ENCODE measurements at regions not wholly inside any gene's neighbourhood (a gene's known extent, or its start where the extent isn't known, plus 50 kb on each side); places are given as distances from the start of the nearest gene placed in this dataset.
"Not testable (repeated sequence)": the region's sequence is repeated elsewhere in the genome, so short reads cannot be mapped to it uniquely, and the experiment has no call there.

DNA sequence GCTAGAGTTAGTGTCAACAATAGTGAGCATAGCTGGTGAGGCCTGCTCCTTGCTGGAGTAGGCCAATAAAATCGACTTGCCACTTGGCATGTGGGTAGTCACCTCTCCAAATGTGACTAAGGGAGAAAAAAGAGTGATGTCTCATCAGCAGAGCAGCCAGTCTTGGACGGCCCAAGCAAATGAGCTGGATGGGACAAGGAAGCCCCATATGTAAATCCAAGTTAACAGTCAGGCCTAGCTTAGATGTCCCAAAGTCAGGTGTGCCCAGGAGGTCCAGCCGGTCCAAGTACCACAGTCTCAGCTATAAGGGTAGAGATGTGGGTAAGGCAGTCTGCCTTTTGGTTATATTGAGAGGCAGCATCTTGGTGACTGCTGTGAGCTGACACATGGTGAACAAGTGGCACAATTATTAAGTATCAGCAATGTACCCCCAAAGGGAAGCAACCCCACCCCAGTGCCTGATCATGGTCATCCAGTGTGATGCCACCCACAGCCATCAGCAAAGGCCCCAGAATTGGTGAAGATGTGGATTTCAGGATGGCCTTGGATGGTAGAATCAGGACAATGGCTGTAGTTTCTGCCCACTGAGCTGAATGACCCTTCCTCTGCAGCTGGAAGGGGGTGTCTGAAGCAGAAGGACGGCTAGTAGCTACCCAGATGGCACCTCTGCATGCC is 83.4 kb downstream of the TNFRSF13B start:
- DNase-seq, result no peak

DNA sequence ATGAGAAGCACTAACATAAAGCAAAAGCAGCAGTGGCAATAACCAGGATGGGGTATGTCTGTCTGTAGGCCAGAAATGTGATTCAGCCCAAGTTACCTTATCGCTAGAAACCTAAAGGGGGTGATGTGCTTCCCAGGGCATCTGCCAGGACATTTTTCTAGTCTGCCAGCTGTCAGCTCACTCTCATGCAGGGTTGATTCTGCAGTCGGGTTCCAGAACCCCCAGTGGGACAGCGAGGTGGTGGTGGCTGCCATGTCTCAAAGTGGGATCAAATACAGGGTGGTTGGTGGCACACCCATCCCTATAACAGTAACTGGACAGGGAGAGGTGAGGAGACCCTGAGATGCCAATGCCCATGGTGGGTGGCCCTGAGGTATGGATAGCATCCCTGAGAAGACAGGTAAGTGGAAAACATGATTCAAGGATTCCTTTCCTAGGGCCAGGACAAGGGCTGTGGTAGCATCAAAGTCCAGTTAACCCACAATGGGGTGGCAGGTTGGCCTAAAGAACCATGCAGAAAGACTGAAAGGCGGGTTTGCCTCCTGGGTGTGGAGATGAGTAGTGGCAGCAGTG is 84.3 kb downstream of the TNFRSF13B start:
- DNase-seq, result no peak

DNA sequence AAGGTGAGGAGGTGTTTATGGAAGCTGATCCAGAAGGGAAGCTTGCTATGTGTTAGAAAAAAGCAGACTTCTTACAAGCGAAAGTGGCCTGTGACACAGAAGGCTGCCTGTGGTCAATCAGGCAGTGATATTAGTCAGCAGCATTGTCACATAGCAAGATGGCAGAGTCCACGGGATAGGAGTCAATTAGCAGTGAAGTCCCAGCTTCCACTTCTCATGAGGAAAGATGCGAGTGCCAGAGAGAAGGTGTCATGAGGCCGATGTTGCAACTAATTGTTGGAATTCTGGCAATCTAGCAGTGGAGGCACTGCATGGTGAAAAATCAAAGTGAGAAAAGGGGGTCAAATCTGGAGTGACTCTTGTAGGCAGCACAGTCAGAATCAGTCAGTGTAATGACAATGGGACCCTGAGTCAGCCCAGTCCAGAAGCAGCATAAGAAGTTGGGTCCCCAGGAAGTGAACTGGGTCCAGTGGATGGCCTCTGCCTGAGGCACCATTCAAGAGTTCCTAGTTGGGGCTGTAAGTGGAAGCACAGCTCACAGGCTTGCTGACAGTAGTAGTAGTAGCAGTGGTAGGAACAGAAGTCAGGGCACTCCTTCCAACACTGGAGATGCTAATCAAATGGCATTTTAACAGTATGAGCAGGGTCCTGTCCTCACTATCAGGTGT is 85.1 kb downstream of the TNFRSF13B start:
- no peak for DNase-seq

DNA sequence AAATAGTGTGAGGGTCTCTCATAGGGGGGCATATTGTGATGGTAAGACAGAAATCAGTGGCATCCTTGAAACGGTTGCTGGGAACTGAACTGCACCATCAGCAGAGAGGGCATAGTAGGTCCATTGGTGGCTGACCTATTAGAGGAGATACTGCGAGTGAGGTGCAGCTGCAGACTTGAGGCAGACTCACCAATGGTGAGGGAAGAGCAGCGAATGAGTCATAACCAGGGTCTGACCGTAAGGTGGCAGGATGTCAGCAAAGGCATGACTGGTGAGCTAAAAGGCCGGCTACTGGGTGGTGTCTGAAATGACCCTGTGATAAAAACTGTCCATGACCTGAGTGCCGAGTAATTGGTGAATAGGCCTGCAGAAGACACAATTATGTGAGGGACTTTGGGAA is 86.7 kb downstream of the TNFRSF13B start:
- DNase-seq, result not testable (repeated sequence)

DNA sequence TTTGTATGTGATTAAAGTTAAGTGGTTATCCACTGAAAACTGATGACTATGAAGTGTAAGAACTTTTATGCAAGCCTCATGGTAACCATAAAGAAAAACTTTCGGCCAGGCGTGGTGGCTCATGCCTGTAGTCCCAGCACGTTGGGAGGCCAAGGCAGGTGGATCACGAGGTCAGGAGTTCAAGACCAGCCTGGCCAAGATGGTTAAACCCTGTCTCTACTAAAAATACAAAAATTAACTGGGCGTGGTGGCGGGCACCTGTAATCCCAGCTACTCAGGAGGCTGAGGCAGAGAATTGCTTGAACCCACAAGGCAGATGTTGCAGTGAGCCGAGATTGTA is 89.0 kb downstream of the TNFRSF13B start:
- not testable (repeated sequence) for DNase-seq

DNA sequence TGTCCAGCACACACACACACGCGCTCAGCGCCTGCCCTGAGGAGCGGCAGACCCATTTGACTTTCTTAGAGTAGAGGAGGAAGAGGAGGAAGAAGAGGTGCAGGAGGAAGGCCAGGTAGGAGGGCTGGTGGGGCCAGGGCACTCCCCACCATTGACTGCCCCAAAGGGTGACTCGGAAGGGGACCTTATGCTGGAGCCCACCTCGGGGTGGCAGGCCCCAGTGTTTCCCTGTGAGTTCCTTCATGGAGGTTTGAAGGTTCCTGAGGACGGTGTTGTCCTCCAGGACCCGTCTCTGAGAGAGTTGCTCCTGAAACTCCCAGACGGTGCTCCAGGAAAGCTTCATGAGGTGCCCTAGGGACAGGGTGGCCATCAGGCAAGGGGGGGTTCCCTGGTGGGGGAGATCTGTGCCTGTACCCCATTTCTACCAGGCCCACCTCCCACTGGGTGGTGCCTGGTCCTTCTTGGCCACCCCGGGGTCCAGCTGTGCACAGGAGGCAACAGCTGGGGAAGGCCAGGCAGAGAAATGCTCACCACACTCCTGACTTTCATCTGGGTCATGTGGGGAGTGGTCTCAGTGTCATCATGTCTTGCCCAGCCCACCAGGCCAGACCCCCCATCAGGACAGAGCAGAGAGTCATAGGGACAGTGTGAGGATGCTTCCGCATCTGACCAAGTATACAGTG is 89.5 kb downstream of the TNFRSF13B start:
- DNase-seq, result no peak

DNA sequence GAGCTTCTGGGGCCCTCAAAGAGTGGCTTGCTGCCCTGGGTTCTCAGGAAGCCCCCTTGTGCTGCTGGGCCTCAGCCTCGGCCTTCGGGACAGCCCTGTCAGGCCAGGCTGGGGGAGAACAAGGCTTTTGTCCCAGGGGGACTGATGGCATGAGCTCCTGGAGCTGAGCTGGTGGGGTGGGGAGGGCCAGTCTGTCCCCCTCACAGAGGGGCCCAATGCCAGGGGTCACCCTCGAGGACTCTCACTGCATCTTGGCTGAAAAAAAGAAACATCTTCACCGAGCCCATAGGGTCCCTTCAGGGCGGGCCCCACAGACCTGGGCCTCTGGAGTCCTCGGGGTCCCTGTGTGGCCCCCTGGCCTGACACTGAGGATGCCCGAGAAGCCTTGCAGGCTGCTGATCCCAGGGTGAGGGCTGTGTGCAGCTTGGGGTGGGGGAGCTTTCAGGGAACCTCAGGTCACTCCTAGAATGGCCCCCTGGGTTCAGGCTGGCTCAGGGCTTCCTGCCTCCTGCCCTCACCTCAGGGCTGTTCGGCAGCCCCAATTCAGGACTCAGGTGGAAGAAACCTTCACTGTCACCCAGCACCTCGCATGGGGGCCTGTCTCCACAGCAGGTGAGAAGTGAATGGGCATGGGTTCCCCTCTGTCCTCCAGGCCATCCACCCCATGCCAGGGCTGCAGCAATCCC is 90.5 kb downstream of the TNFRSF13B start:
- DNase-seq, result no peak

DNA sequence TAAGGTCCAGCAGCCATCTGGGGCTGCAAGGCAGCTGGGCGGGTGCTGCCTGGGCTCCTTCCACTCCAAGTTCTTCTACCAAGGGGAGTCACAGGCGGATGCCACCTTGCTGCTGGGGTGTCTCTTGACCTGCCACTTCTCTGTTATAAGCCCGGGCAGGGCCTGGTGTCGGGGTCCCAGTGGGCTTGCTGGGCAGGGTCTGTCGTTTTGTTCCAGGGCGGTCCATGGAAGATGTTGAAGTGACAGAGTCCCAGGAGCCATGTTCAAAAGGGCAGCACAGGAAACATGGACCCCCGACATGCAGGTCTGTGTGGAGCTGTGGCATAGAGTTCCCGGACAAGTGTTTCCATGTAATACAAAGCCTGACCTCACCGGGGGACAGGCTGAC is 91.1 kb downstream of the TNFRSF13B start:
- DNase-seq, result no peak

DNA sequence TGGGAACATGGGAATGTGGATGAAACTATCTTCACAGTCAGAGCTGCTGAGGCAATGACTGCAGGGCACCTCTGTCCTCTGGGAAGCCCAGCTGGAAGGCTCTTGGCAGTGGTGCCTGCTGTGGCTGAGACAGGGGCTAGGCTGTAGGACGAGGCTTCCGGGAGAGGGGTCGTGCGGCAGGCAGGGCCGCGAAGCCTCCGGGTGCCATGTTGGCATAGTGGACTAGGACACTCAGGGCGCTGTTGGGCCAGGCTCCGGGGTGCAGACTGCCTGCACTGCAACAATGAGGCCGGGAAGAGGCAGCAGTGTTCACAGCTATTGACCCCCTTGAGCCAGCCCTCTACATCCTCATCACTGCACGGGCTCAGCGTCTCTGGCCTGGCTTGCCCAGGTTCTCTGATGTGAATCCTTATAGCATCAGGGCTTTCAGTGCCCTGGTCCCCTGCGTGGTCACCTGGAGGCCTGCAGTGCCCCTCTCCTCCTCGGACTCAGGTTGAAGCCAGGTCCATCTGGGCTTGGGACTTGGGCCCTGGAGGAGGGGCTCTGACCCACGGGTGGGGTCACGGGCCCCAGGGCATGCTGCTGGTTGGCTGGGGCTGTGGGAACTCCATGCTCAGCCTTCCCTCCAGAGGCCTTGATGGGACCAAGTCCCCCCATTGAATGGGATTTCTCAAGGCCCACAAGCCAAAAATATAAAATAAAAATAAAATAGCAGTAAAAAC is 91.6 kb downstream of the TNFRSF13B start:
- no peak for DNase-seq

DNA sequence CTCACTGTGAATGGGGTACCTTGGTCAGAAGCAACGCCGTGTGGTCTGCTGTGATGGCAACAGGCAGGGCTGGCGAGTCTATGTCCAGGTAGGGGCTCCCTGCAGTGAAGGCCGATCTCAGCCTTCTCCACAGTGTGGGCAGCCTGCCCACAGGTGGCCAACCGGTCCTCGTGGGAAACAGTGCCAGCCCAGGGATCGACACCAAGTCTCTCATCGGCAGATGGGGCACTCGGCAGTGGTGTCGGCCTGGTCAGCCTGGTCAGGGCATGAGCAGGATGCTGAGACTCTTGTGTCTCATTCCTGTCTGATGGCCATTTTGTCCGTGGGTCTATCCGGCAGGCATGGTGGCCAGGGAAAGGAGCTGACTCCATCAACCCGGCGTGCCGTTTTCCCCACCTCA is 92.2 kb downstream of the TNFRSF13B start:
- no peak for DNase-seq

DNA sequence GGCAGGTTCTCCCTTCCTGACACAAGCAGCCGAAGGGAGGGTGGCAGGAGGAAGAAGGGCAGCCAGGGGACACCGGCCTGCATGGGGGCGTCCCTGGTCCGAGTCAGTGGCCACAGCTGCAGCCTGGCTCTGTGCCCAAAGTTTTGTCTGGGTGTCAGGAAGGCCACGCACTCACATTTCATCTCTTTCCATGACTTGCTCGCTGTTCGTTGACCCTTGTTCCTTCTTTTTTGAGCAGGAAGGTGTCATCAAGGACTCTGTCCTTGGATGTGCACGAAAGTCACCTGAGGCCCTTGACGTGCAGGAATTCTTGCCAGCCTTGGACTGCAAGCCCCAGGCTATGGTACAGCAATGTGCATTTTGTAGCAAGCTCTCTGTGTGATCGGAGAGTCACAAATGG is 93.3 kb downstream of the TNFRSF13B start:
- no peak for DNase-seq

DNA sequence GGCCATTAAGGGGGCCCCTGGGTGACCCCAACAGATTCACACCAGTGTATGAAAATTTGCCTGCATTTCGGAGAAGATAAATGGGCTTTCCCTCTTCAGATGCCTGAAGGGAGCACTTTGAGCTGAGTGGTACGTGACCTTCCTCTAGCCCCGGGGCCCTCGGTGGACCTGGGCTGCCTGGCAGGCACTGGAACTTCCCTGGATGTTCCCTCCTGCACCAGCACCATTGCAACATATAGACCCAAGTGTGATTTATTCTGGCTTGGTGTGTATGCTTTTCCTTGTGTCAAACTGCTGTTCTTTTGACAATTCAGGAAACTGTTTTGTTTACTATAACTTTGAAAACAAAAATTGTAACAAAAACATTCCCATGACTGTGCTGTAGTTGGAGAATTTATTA is 93.8 kb downstream of the TNFRSF13B start:
- DNase-seq, result no peak

DNA sequence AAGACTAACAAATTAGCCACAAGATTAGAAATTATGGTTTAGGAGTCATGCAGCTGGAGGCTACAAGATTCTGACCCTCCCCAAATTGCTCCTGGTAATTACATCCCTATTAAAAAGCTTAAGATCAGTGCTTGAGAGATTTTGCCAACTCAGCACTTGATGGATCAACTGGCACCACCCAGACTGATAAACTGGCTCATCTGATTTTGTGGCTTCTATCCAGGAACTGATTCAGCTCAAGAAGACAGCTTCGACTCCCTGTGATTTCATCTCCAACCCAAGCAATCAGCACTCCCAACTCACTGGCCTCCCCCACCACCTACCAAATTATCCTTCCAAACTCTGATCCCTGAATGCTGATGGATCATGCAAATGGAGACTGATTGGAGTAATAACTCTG is 94.8 kb downstream of the TNFRSF13B start:
- no peak for DNase-seq

DNA sequence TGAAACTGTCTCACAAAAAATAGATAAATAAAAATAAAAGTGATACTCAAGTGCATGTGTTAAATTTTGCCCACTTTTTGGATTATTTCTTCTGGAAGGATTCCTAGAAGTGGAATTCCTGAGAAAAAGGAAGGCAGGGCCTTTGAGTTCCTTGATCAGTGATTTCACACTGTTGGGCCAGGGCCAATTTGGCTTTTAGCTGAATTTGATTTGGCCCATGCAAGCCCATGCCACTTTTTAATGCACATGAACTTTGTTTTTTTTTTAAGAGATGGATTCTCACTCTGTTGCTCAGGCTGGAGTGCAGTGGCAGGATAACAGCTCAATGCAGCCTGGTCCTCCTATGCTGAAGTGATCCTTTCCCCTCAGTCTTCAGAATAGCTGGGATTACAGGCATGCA is 96.3 kb downstream of the TNFRSF13B start:
- DNase-seq, result no peak

DNA sequence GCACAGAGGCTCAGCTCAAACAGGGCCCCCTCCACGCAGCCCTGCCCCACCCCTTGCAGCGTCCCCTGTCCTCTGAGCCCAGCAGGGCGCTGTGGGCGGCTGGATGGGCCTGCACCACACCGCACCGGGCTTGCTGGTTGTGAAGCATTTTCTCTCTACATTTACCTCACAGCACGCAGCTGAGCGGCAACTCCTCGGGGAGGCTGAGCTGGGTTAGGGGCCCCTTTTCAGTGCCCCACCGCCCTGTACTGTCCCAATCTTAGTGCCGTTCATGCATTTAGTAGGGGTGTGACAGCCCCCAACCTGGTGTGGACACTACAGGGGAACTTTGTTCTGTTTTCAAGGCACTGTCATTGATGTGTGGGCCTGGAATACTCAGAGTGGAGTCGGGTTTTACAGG is 97.7 kb downstream of the TNFRSF13B start:
- not testable (repeated sequence) for DNase-seq

DNA sequence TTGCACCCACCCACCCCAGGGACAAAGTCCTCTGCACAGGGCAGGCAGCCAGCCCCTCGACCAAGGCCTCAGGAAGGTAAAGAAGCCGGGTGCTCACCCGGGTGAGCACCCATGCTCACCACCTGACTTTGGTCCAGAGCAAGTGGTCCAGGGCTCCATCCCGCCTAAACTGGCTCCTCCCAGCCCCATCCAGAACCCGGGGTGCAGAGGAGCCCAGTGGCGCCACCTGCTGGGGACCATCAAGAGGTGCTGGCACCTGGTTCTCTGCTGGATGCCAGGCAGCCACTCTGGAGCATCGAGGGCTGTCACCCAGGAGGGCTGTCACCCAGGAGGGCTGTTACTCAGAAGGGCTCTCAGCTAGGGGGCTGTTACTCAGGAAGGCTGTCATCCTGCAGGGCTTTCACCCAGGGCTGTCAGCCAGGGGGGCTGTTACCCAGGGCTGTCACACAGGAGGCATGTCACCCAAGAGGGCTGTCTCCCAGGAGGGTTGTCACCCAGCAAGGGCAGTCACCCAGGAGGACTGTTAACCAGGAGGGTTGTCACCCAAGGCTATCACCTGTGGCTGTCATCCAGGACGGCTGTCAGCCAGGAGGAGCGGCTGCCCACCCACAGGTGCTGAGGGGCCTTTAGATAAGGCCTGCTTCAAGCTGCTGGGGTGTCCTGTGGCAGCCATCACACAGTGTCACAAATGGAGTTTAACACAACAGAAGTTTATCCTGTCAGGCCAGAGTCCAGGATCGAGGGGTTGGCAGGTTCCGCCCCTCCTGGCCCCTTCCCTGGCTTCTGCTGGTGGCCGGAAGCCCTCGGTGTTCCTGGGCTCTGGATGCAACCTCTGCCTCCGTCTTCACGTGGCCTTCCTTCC is 98.5 kb downstream of the TNFRSF13B start:
- DNase-seq, result peak; percentile 51

DNA sequence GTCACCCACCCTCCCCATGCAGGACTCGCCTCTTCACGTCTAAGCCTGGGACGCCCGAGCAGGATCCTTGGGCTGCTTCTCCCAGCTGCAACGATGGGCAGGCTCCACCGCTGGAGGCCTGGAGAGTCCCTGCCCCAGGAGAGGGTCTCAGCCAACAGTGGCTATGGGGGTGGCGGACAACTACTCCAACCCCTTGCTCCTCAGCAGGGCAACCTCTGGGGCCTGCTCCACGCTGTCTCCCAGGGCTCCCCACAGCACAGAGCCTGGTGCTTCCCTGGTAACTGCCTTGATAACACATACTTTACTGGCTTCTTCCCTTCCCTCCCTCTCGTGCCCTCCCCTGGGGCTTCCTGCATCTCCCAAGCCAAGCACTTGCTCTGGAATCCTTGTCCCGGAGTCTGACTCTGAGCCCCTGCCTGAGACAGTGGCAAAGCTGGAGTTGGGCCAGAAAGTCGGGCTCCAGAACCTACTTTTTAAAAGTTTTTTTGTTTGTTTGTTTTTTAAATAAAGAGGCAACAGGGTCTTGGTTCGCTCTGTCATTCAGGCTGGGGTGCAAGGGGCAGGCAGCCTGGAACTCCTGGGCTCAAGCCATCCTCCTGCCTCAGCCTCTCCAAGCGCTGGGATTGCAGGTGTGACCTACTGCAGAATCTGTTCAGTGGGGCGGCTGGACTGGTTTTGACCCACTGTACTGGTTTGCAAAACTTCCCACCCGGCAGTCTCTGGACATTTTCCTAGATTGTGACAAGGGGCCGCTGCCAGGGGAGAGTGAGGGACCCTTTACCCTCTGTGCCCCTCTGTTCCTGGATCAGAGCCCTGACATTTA is 99.4 kb downstream of the TNFRSF13B start:
- no peak for DNase-seq

DNA sequence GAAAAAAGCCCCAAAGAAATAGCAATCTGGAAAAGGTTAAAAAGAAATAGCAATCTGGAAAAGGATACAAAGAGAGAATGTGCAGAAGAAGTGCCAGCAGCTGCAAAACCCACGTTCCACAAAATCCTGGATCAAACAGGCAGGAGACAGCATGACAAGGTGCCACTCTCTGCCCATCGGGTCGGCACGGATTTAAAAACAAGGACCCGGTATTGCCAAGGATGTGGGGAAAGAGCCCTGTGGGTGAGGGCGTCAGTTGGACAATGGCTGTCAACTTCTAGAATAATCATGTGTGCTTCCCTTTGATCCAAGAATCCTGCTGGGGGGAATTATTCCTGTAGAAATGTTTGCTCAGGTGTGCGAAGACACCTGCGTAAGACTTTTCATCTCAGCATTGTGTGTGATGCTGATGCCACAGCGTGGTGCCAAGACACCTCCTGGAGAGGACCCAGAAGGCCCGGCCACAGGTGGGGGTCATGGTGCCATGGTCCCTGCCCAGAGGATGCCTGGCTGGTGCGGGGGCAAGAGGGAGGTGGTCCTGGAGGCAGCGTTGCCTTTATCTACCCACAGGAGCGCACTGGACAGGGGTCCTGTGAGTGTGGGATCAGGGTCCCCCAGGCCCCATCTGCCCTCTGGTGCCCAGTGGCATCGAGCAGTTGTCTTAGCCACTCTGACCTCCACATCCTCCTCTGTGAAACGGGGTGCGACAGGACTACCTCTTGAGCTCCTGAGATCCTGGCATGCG is 100.3 kb downstream of the TNFRSF13B start:
- DNase-seq, result not testable (repeated sequence)

DNA sequence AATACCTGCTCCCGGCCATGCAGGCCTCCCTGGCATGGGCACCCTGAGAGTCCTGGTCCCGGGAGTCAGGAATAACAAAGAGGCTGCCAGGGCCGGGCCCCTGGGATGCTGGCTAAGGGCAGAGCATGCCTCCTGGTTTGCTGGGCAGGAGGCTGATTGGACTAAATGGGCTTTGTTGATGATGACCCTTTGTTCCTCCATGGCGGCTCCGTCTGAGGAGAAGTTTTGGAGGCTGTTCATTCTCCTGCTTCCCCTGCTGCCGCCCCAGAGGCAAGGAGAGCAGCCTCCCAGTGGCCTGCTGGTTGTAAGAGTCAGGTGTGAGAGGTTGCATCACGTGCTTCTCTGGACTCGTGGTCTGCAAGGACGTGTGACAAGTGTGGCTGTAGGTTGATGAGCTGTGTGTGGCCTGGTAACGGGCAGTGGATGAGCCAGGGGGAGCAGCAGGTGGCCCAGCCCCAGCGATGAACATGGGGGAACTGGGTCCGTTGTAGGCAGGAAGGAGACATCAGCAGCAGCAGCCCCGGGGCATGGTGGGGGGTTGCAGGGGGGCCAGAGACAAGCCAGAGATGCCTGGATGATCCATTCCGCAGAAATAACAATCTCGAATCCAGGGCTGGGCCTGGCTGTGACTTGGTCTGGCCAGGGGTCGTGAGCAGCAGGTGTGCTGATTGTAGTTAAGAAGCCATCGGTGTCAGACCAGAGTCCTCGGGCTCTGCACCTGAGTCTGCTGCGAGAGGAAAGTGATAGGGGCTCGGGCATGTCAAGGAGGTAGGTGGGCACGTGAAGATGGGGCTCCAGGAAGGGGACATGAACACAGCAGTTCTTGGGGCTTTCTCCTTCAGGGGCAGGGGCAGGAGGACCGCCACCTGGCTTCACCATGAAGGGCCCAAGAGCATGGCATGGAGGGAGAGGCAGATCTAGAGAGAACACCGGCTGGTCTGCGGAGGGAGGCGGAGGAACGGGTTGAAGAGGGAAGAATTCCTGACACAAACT is 101.4 kb downstream of the TNFRSF13B start:
- no peak for DNase-seq

All from HCEC 1CT (cell line).